ENCODE measurements at regions not wholly inside any gene's neighbourhood (a gene's known extent, or its start where the extent isn't known, plus 50 kb on each side); places are given as distances from the start of the nearest gene placed in this dataset.

- Histone ChIP-seq H3K27ac (ENCODE audit: insufficient read depth, low read depth, low read length) (no peak overlapping the region), H3K27me3 (ENCODE audit: control insufficient read depth in 2 of 2, insufficient read depth in 2 of 2, low read length in 2 of 2) (no peaks in the 10 kb centered on the region), H3K9ac (replicated peaks; ENCODE audit: extremely low read depth, insufficient read depth, low read length) (no peak overlapping the region), H4K20me1 (replicated peaks; ENCODE audit: control insufficient read depth, extremely low read depth, insufficient read depth, low read length) (no peaks in the 10 kb centered on the region), H2AFZ (ENCODE audit: low read depth, low read length) (no peak overlapping the region), H3K36me3 (ENCODE audit: control insufficient read depth in 2 of 2, extremely low read depth in 1 of 2, insufficient read depth in 2 of 2, low read length in 2 of 2) (no peaks in the 10 kb centered on the region), H3K4me3 (replicated peaks in 1 of 3; ENCODE audit: insufficient read depth in 1 of 3, low read depth in 1 of 3, low read length in 3 of 3) (no peak overlapping the region), H3K9me1 (replicated peaks; ENCODE audit: control insufficient read depth, extremely low read depth, insufficient read depth, low read length) (no peaks in the 10 kb centered on the region), H3K4me1 (ENCODE audit: control insufficient read depth, extremely low read depth, insufficient read depth, low read length) (no peaks in the 10 kb centered on the region), H3K9me3 (replicated peaks; ENCODE audit: control insufficient read depth, insufficient read depth, low read length) (no peaks in the 10 kb centered on the region), H3K4me2 (ENCODE audit: insufficient read depth, low read length) (no peak overlapping the region), H3K79me2 (ENCODE audit: control insufficient read depth, insufficient read depth, low read length) (no peaks in the 10 kb centered on the region)
- no peak for DNase-seq (ENCODE audit: low read depth, low spot score)
- ChIA-PET POLR2A (no interaction called here), CTCF (no interaction called here)
- BruUV-seq (replicated peaks), result no TSS peak
- dilution Hi-C loops (cut with MboI; ENCODE audit: extremely low pct_ligation_motif_present, low sequenced_read_pairs) (no loop called here), intact Hi-C loops (cut with micrococcal nuclease) (no loop called here)
- no peak for FAIRE-seq
- TF ChIP-seq JUN (IDR thresholded peaks at IDR 0.05; ENCODE audit: borderline replicate concordance, insufficient read depth, insufficient read length, low read depth), result no peak
Observed at GRCh38 chr13:81302677-81303076, 961.8 kb upstream of the SPRY2 start.

GRCh38 chr13:81302125-81302524 is 961.2 kb upstream of the SPRY2 start:
- Histone ChIP-seq H3K79me2 (ENCODE audit: control insufficient read depth, insufficient read depth, low read length) (no peaks in the 10 kb centered on the region), H3K4me1 (ENCODE audit: control insufficient read depth, extremely low read depth, insufficient read depth, low read length) (no peaks in the 10 kb centered on the region), H3K4me2 (ENCODE audit: insufficient read depth, low read length) (no peak overlapping the region), H3K27me3 (ENCODE audit: control insufficient read depth in 2 of 2, insufficient read depth in 2 of 2, low read length in 2 of 2) (no peaks in the 10 kb centered on the region), H3K9ac (replicated peaks; ENCODE audit: extremely low read depth, insufficient read depth, low read length) (no peak overlapping the region), H2AFZ (ENCODE audit: low read depth, low read length) (no peak overlapping the region), H3K36me3 (ENCODE audit: control insufficient read depth in 2 of 2, extremely low read depth in 1 of 2, insufficient read depth in 2 of 2, low read length in 2 of 2) (no peaks in the 10 kb centered on the region), H3K9me1 (replicated peaks; ENCODE audit: control insufficient read depth, extremely low read depth, insufficient read depth, low read length) (no peaks in the 10 kb centered on the region), H4K20me1 (replicated peaks; ENCODE audit: control insufficient read depth, extremely low read depth, insufficient read depth, low read length) (no peaks in the 10 kb centered on the region), H3K4me3 (replicated peaks in 1 of 3; ENCODE audit: insufficient read depth in 1 of 3, low read depth in 1 of 3, low read length in 3 of 3) (no peak overlapping the region), H3K27ac (ENCODE audit: insufficient read depth, low read depth, low read length) (no peak overlapping the region), H3K9me3 (replicated peaks; ENCODE audit: control insufficient read depth, insufficient read depth, low read length) (no peaks in the 10 kb centered on the region)
- FAIRE-seq (no peak), DNase-seq (ENCODE audit: low read depth, low spot score) (no peak)
- dilution Hi-C loops (cut with MboI; ENCODE audit: extremely low pct_ligation_motif_present, low sequenced_read_pairs) (no loop called here), intact Hi-C loops (cut with micrococcal nuclease) (no loop called here)
- no TSS peak for BruUV-seq (replicated peaks)
- ChIA-PET POLR2A (no interaction called here), CTCF (no interaction called here)
- TF ChIP-seq MYC (IDR thresholded peaks at IDR 0.05; ENCODE audit: low read depth, low read length) (no peak), GATA2 (IDR thresholded peaks at IDR 0.05; ENCODE audit: insufficient read depth, insufficient read length, low read depth, low read length) (no peak), MAX (IDR thresholded peaks at IDR 0.05; ENCODE audit: insufficient read depth, insufficient read length) (no peak), FOS (IDR thresholded peaks at IDR 0.05; ENCODE audit: borderline replicate concordance, insufficient read depth, low read length) (no peak), EZH2 (IDR thresholded peaks at IDR 0.05; ENCODE audit: borderline replicate concordance, low read depth, low read length, severe bottlenecking) (no peak)

All from endothelial cell of umbilical vein (primary cell).